GM12875 (cell line): ENCODE measurements at regions not wholly inside any gene's neighbourhood (a gene's known extent, or its start where the extent isn't known, plus 50 kb on each side); places are given as distances from the start of the nearest gene placed in this dataset.

Experiments used
- H3K4me3 ChIP-seq: one replicate; pipeline ENCODE4 v1.5.1; 2011; ENCODE audit warnings: low read depth, low read length, control low read depth
- TF ChIP-seq, protein P1 (sequence below): IDR thresholded peaks from 2 replicates; pipeline ENCODE4 v1.5.1; 2011; ENCODE audit warnings: low read depth, mild to moderate bottlenecking, control low read depth, inconsistent platforms, low read length, moderate library complexity, borderline replicate concordance; ENCODE audit not compliant: insufficient read depth

DNA sequence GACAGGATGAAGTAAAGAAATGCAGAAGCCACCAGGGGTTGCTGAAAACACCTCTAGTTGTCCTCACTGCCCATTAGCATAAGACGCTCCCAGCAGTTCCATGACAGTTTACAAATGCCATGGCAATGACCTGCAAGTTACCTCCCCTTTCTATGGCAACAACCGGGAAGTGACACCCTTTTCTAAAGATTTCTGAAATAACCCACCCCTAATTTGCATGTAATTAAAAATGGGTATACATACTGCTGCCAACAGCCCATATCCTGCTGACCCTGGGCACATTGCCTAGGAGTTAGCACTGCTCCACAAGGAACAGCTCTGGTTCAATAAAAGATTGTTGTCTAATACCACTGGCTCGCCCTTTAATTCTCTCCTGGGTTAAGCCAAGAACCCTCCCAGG is 178.3 kb upstream of the LRATD1 start:
- H3K4me3 ChIP-seq: no peak overlapping the region
- TF ChIP-seq, protein P1, sequence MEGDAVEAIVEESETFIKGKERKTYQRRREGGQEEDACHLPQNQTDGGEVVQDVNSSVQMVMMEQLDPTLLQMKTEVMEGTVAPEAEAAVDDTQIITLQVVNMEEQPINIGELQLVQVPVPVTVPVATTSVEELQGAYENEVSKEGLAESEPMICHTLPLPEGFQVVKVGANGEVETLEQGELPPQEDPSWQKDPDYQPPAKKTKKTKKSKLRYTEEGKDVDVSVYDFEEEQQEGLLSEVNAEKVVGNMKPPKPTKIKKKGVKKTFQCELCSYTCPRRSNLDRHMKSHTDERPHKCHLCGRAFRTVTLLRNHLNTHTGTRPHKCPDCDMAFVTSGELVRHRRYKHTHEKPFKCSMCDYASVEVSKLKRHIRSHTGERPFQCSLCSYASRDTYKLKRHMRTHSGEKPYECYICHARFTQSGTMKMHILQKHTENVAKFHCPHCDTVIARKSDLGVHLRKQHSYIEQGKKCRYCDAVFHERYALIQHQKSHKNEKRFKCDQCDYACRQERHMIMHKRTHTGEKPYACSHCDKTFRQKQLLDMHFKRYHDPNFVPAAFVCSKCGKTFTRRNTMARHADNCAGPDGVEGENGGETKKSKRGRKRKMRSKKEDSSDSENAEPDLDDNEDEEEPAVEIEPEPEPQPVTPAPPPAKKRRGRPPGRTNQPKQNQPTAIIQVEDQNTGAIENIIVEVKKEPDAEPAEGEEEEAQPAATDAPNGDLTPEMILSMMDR: no peak

DNA sequence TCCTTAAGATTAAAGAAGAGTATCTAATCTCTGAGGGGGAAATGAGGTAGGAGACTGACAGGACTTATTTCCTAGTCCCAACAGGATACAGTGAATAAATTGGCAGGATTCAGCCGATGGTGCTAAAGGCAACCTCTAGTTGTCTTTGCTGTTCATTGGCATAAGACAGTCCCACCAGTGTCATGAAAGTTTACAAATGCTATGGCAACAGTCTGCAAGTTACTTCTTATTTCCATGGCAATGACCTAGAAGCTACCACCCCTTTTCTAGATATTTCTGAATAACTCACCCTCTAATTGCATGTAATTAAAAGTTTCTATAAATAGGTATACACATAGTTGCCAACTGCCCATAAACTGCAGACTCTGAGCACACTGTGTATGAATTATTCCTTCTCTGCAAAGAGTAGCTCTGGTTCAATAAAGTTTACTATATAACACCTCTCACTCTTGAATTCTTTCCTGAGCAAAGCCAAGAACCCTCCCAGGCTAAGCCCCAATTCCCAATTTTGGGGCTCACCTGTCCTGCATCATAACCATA is 172.7 kb upstream of the LRATD1 start:
- H3K4me3 ChIP-seq: no peak overlapping the region
- TF ChIP-seq, protein P1: no peak

GRCh38 chr2:14475994-14476393 is 156.5 kb upstream of the LRATD1 start:
- H3K4me3 ChIP-seq: no peak overlapping the region
- TF ChIP-seq, protein P1: no peak

GRCh38 chr2:14479486-14479885 is 153.0 kb upstream of the LRATD1 start:
- TF ChIP-seq, protein P1: no peak
- no peak overlapping the region for H3K4me3 ChIP-seq

GRCh38 chr2:14480120-14480519 is 152.4 kb upstream of the LRATD1 start:
- TF ChIP-seq, protein P1: no peak
- H3K4me3 ChIP-seq: no peak overlapping the region

DNA sequence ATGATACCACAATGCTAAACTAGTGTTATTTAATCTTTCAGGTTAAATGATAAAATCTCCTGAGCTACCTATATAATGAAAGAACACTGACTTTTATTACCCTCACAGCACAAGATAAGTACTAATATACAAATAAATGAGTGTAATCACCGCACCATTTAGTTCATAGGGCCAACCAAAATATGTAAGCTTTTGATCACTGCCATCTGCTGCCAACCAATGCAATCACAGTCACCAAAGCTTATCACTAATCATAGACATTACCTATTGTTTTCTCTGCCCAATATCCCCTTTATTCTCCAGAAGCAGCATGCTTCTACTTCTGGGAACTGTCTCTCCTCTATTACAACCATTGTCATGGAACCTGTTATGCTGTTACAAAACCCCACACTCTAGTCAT is 151.6 kb upstream of the LRATD1 start:
- TF ChIP-seq, protein P1: no peak
- no peak overlapping the region for H3K4me3 ChIP-seq

GRCh38 chr2:14492920-14493503 is 139.5 kb upstream of the LRATD1 start:
- TF ChIP-seq, protein P1: no peak
- H3K4me3 ChIP-seq: no peak overlapping the region
